OCI-LY7 (cell line): ENCODE measurements at regions not wholly inside any gene's neighbourhood (a gene's known extent, or its start where the extent isn't known, plus 50 kb on each side); places are given as distances from the start of the nearest gene placed in this dataset.
A peak's percentile ranks its signal among the peaks of the same experiment; 100 is the strongest.
"Not testable (repeated sequence)": the region's sequence is repeated elsewhere in the genome, so short reads cannot be mapped to it uniquely, and the experiment has no call there.

ENCODE experiments used
- BruUV-seq: library from RNA; stranded (reverse); fragments of 400-500 nt; replicated peaks from 2 replicates; lab custom pipeline; 2021; lab: Mats Ljungman, UMichigan
- CTCF ChIA-PET: fragments of 300-600 bp; sonication (Branson Sonifier 250); formaldehyde crosslinking; loops from one replicate; lab custom pipeline; 2022; ENCODE audit warnings: antibody characterized with exemption; ENCODE audit not compliant: unreplicated experiment; lab: Charles Lee
- POLR2A ChIA-PET: fragments of 300-600 bp; sonication (Branson Sonifier 250); formaldehyde crosslinking; loops from one replicate; lab custom pipeline; 2022; ENCODE audit warnings: antibody characterized with exemption; lab: Charles Lee
- DNase-seq: peaks from one replicate; pipeline ENCODE4 v3.0.0-alpha.2; 2015; ENCODE audit warnings: low spot score
- H2AFZ ChIP-seq: fragments of 200-600 bp; sonication (generic), shearing (Covaris generic); 2 replicates; pipeline ENCODE4 v1.6.1; 2014; ENCODE audit warnings: mild to moderate bottlenecking, antibody characterized with exemption, low read length, moderate library complexity
- H3K27ac ChIP-seq: fragments of 200-600 bp; sonication (generic); 2 replicates; pipeline ENCODE4 v1.5.1; 2014; ENCODE audit warnings: mixed run types, low read depth, mild to moderate bottlenecking, moderate library complexity, low read length, inconsistent platforms; ENCODE audit not compliant: poor library complexity, severe bottlenecking
- H3K36me3 ChIP-seq: fragments of 200-600 bp; sonication (generic); 2 replicates; pipeline ENCODE4 v1.6.1; 2014; ENCODE audit warnings: mild to moderate bottlenecking, antibody characterized with exemption, low read length, moderate library complexity, mixed read lengths; ENCODE audit not compliant: insufficient read depth
- H3K4me1 ChIP-seq: fragments of 200-600 bp; sonication (generic); 2 replicates; pipeline ENCODE4 v1.5.1; 2014; ENCODE audit warnings: mild to moderate bottlenecking, low read length; ENCODE audit not compliant: insufficient read depth, poor library complexity, severe bottlenecking
- H3K4me2 ChIP-seq: fragments of 200-600 bp; sonication (generic); 2 replicates; pipeline ENCODE4 v1.6.1; 2014; ENCODE audit warnings: mild to moderate bottlenecking, low read length
- H3K4me3 ChIP-seq: fragments of 200-600 bp; sonication (generic); 2 replicates; pipeline ENCODE4 v1.5.1; 2014; ENCODE audit warnings: mild to moderate bottlenecking, low read depth, low read length; ENCODE audit not compliant: poor library complexity, severe bottlenecking
- H3K79me2 ChIP-seq: fragments of 200-600 bp; sonication (generic); 2 replicates; pipeline ENCODE4 v1.6.1; 2016; ENCODE audit warnings: low read depth, mild to moderate bottlenecking, low read length, moderate library complexity, mixed read lengths; ENCODE audit not compliant: insufficient read depth
- H3K9me2 ChIP-seq: fragments of 200-600 bp; sonication (generic); 2 replicates; pipeline ENCODE4 v1.6.1; 2016; ENCODE audit warnings: mild to moderate bottlenecking, low read length, mixed read lengths; ENCODE audit not compliant: insufficient read depth
- H3K9me3 ChIP-seq: fragments of 200-600 bp; sonication (generic); 2 replicates; pipeline ENCODE4 v1.6.1; 2014; ENCODE audit warnings: mild to moderate bottlenecking, mixed run types, low read length, mixed read lengths
- H4K20me1 ChIP-seq: fragments of 200-600 bp; sonication (generic); 2 replicates; pipeline ENCODE4 v1.6.1; 2014; ENCODE audit warnings: mild to moderate bottlenecking, antibody characterized with exemption, low read length, moderate library complexity, mixed read lengths; ENCODE audit not compliant: insufficient read depth
- intact Hi-C: fragments of 100-400 bp; cut with micrococcal nuclease; formaldehyde crosslinking; loops from one replicate; pipeline ENCODE4 v1.10.0; 2022; ENCODE audit not compliant: unreplicated experiment
- TF ChIP-seq, protein P1 (sequence below): fragments of 200-600 bp; sonication (generic); conservative IDR thresholded peaks from 2 replicates; pipeline ENCODE4 v1.5.1; 2014; ENCODE audit warnings: mild to moderate bottlenecking, antibody characterized with exemption, low read length, moderate library complexity, mixed read lengths

DNA sequence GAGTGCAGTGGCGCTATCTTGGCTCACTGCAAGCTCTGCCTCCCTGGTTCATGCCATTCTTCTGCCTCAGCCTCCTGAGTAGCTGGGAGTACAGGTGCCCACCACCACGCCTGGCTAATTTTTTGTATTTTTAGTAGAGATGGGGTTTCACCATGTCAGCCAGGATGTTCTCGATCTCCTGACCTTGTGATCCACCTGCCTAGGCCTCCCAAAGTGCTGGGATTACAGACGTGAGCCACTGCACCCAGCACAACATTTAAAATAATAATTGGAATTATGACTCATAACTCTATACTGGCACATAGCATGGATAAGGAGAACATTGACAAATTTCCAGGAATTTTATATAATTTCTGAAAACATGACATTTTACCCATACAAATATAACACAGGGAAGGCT is 54.2 kb downstream of the DBET start:
- CTCF ChIA-PET, BruUV-seq: not testable (repeated sequence)

DNA sequence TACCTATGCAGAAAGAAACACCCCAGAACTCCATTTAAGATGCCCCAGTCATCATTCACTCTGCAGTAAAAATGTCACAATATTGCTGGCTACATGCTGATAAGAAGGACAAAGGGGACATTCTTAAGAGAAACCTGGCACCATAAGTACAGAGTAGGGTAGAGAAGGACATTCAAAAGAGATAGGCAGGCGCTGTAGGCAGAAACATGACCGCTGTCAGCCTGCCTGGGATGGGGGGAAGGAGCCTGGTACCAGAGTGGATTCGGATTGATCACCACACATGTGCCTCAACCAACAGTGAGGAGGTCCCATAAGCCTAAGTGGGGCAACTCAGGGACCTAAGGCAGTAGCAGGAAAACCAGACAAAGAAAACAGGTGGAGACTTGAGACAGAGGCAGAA is 54.1 kb upstream of the DUX4 start:
- H2AFZ ChIP-seq, H3K4me2 ChIP-seq, H3K79me2 ChIP-seq, H3K27ac ChIP-seq, H3K4me3 ChIP-seq, intact Hi-C loops, DNase-seq, H3K9me2 ChIP-seq, H3K9me3 ChIP-seq, BruUV-seq, H3K4me1 ChIP-seq, POLR2A ChIA-PET, CTCF ChIA-PET, H4K20me1 ChIP-seq, H3K36me3 ChIP-seq: not testable (repeated sequence)

More for the DNA sequence above, 54.2 kb downstream of the DBET start:
- H3K4me2 ChIP-seq, POLR2A ChIA-PET, intact Hi-C loops, H3K4me1 ChIP-seq, H3K9me3 ChIP-seq, H3K79me2 ChIP-seq, H2AFZ ChIP-seq, H3K36me3 ChIP-seq, H3K9me2 ChIP-seq, H3K4me3 ChIP-seq, H4K20me1 ChIP-seq, DNase-seq, H3K27ac ChIP-seq: not testable (repeated sequence)

DNA sequence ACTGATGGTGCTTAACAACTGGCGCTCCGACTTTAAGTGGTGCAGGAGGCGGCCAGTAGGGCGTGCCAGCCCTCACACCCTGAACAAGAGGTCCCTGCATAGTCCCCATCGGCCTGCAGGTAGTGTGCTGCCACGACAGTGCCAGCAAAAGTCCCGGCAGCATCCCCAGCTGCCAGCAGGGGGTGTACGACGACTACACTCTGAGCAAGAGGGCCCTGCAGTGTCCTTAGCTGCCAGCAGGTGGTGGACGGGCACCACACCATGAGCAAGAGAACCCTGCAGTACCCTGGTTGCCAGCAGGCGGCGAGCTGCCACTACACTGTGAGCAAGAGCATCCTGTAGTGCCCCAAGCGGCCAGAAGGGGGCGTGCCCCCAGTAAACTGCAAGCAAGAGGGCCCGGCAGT is 53.5 kb upstream of the DUX4 start:
- H3K4me2 ChIP-seq, H3K79me2 ChIP-seq, DNase-seq, H3K4me1 ChIP-seq, H3K9me2 ChIP-seq, H2AFZ ChIP-seq, H4K20me1 ChIP-seq, intact Hi-C loops, CTCF ChIA-PET, H3K36me3 ChIP-seq, POLR2A ChIA-PET, H3K4me3 ChIP-seq, BruUV-seq, H3K27ac ChIP-seq, H3K9me3 ChIP-seq: not testable (repeated sequence)

DNA sequence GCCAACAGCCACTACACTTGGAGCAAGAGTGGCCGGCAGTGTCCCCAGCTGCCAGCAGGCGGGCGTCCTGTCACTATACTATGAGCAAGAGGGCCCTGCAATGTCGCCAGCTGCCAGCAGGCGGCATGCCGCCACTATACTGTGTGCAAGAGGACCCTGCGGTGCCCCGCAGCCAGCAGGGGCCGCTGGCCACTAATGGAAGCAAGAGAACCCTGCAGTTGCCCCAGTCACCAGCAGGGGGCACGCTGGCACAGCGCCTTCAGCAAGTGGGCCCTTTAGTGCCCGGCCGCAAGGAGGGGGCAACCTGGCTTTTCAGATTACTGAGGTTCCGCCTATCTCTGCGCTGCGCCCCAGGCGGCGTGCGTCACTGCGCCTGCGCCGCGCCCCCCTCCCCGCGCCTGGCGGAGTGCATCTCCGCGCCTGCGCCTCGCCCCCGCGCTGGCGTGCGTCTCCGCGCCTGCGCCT is 53.0 kb upstream of the DUX4 start:
- BruUV-seq, H3K9me2 ChIP-seq, H3K9me3 ChIP-seq, H3K27ac ChIP-seq, POLR2A ChIA-PET, CTCF ChIA-PET, intact Hi-C loops, H2AFZ ChIP-seq, H3K4me2 ChIP-seq, H3K4me3 ChIP-seq, H3K79me2 ChIP-seq, H3K4me1 ChIP-seq, H4K20me1 ChIP-seq, H3K36me3 ChIP-seq: not testable (repeated sequence)
- TF ChIP-seq, protein P1, sequence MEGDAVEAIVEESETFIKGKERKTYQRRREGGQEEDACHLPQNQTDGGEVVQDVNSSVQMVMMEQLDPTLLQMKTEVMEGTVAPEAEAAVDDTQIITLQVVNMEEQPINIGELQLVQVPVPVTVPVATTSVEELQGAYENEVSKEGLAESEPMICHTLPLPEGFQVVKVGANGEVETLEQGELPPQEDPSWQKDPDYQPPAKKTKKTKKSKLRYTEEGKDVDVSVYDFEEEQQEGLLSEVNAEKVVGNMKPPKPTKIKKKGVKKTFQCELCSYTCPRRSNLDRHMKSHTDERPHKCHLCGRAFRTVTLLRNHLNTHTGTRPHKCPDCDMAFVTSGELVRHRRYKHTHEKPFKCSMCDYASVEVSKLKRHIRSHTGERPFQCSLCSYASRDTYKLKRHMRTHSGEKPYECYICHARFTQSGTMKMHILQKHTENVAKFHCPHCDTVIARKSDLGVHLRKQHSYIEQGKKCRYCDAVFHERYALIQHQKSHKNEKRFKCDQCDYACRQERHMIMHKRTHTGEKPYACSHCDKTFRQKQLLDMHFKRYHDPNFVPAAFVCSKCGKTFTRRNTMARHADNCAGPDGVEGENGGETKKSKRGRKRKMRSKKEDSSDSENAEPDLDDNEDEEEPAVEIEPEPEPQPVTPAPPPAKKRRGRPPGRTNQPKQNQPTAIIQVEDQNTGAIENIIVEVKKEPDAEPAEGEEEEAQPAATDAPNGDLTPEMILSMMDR: peak; percentile 67
- DNase-seq: peak; percentile 23

DNA sequence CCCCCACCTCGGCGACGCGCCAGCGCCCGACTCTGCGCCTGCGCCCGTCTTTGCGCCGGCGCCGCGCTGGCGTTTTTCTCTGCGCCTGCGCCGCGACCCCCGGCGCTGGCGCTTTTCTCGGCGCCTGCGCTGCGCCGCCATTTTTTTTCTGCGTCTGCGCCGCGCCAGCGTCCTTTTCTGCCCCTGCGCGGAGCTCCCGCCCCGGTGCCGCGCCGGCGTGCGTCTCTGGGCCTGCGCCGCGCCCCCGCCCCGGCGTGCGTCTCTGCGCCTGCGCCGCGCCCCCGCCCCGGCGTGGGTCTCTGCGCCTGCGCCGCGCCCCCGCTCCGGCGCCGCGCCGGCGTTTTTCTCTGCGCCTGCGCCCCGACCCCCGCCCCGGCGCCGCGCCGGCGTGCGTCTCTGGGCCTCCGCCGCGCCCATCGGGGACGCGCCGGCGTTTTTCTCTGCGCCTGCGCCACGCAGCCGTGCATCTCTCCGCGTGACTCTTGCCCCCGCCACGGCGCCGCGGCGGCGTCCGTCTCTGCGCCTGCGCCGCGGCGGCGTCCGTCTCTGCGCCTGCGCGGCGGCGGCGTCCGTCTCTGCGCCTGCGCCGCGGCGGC is 52.4 kb upstream of the DUX4 start:
- H3K27ac ChIP-seq, POLR2A ChIA-PET, H3K36me3 ChIP-seq, CTCF ChIA-PET, H4K20me1 ChIP-seq, intact Hi-C loops, H3K9me2 ChIP-seq, H3K4me2 ChIP-seq, H3K4me3 ChIP-seq, DNase-seq, H3K79me2 ChIP-seq, H3K9me3 ChIP-seq, BruUV-seq, H2AFZ ChIP-seq, H3K4me1 ChIP-seq: not testable (repeated sequence)
